Fibroblast of mammary gland (primary cell): ENCODE measurements at regions not wholly inside any gene's neighbourhood (a gene's known extent, or its start where the extent isn't known, plus 50 kb on each side); places are given as distances from the start of the nearest gene placed in this dataset.
A peak's percentile ranks its signal among the peaks of the same experiment; 100 is the strongest.

Experiments
- DNase-seq: peaks from one replicate; pipeline ENCODE4 v3.0.0-alpha.2; 2010; ENCODE audit warnings: low read depth
- H3K4me3 ChIP-seq: 2 replicates; pipeline ENCODE4 v1.5.1; 2011; ENCODE audit warnings: low read depth, mild to moderate bottlenecking, low read length, moderate library complexity; ENCODE audit not compliant: control insufficient read depth
- TF ChIP-seq, protein P1 (sequence below): conservative IDR thresholded peaks from 2 replicates; pipeline ENCODE4 v1.5.1; 2011; ENCODE audit warnings: low read depth, low read length, inconsistent platforms; ENCODE audit not compliant: control insufficient read depth, insufficient read depth

DNA sequence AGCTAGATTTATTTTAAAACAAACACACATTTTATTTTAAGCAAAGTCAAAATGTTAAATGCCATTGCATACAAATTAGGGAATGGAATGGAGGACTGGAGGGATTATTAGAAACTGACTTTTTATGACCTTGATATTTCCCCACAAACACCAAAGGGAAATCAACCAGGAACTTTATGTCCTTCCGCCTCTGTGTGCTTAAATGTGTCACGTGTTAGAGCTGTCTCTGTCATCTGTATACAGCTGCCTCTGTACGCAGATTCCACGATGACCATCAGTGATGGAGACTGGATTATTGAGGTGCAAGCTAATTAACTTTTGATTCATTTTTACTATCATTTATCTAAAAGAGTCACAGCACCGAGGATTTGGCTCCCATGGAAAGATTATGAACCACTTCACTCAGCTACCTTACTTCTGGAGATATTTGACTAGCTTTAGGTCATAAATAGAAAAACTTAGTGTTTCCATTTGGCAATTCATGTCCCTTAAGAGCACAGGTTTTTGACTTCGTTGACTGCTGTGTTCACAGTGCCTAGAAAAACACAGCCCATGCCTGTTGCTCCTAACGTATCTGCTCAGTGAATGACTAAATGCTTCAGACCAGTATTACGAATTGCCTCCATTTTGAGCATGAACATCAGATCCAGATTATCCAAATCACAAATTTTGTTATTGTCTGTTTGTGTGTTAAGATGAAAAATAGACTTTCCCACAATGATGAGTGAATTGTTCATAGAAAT is 1048.1 kb downstream of the MCTP2 start:
- no peak for DNase-seq
- H3K4me3 ChIP-seq: no peak overlapping the region
- TF ChIP-seq, protein P1, sequence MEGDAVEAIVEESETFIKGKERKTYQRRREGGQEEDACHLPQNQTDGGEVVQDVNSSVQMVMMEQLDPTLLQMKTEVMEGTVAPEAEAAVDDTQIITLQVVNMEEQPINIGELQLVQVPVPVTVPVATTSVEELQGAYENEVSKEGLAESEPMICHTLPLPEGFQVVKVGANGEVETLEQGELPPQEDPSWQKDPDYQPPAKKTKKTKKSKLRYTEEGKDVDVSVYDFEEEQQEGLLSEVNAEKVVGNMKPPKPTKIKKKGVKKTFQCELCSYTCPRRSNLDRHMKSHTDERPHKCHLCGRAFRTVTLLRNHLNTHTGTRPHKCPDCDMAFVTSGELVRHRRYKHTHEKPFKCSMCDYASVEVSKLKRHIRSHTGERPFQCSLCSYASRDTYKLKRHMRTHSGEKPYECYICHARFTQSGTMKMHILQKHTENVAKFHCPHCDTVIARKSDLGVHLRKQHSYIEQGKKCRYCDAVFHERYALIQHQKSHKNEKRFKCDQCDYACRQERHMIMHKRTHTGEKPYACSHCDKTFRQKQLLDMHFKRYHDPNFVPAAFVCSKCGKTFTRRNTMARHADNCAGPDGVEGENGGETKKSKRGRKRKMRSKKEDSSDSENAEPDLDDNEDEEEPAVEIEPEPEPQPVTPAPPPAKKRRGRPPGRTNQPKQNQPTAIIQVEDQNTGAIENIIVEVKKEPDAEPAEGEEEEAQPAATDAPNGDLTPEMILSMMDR: no peak

DNA sequence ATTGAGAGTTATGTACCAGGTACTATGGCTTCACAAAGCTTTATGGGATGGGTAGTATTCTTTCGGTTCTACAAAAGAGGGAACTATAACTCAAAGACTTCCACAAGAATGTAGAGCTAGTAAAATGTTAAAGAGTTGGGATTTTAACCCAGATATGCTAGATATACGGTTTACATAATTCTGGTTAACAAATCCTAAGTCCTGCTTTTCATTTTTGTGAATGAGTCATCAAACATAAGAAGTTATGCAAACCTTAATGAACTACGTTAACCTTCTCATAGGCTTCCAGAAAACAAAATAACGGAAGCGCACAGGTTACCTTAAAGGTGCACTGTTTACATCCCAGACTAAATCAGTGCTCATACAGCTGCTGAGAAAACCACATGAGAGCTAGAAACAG is 1049.3 kb downstream of the MCTP2 start:
- H3K4me3 ChIP-seq: no peak overlapping the region
- TF ChIP-seq, protein P1: no peak
- no peak for DNase-seq

DNA sequence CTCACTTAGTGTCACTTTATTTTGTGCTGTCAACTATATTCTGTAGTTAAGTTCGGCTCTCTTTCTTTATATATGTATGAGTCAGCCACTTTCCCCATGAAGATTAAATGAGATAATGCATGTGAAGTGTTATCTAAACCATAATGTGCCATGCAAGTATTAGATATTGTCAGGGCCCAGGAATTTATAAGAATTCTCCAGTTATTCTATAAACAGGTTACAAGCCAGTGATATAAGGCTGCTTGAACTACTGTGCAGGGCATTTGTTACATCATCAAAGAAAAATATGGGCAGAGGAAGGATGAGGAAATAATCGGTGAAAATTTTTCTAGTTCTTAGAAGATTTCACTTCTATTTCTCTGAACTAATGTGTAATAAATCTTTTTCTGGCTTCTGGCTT is 1049.0 kb upstream of the NR2F2 start:
- DNase-seq: no peak
- no peak overlapping the region for H3K4me3 ChIP-seq
- TF ChIP-seq, protein P1: no peak

DNA sequence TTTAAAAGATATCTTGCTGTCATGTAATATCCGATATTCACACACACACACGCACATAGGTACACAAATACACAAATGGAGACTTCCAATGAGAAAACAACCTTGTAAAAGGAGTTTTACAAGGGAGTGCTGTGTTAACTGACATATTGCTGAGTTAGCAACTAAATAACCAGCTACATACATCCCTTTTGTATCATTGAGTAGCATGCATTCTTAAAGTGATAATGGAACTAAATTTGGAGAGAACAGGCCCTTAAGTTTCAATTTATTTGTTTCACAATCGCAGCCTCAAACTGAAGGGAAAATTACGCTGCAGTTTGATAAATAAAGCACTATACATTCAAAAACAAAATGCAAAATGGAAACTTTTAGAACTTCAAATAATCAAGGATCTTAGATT is 1046.0 kb upstream of the NR2F2 start:
- TF ChIP-seq, protein P1: no peak
- DNase-seq: no peak
- H3K4me3 ChIP-seq: no peak overlapping the region

DNA sequence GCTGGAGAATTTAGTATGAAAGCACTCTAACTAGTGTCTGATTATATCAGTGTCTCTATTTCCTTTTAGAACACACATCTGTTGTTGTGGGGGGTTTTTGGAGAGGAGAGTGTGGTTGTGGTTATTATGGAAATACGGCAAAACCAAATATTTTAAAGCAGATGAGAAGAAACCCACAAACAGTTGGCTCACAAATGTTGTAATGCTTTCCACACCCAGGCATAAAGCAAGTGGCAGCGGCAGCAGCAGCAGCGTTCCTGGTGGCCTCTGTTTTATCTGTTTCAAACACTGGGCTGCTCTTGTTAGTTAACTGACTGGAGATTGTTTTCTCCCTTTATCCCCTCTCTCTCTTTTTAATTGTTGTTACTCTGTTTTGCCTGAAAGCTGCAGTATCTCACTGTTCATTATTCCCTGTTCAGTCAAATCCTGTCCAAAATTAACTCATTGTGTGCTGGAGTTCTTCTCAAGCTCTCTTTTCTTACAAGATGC is 1045.5 kb upstream of the NR2F2 start:
- TF ChIP-seq, protein P1: peak; percentile 19
- peak; percentile 61 for DNase-seq
- H3K4me3 ChIP-seq: no peak overlapping the region

DNA sequence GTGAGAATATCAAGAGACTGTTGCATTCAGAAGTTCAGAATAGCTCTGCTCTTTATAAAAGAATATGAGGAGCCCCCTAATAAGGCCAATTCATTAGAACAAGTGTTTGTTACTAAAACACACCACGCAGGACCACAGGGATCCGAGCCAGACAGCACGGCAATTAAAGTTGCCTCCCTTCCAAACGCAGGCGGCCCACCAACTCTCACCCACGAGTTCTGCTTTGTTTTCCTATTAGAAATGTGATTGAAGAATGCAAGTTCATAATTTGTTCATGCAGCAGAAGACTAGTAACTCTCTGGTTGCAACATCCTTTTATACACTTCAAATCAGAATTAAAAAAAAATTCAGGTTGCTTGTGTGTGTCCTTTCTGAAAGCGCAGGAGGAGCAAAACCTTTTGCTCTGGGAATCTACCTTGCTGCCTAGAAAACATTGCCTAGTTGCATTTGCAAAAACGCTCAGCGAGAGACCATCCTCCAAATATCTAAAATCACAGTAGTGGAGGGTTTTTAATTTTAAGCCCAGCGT is 1044.1 kb upstream of the NR2F2 start:
- TF ChIP-seq, protein P1: no peak
- no peak for DNase-seq
- no peak overlapping the region for H3K4me3 ChIP-seq
